HG02759 (cell line): ENCODE measurements at regions not wholly inside any gene's neighbourhood (a gene's known extent, or its start where the extent isn't known, plus 50 kb on each side); places are given as distances from the start of the nearest gene placed in this dataset.

ENCODE experiments used
- ATAC-seq: cut with Tn5 transposase; IDR thresholded peaks from one replicate; pipeline ENCODE4 v1.9.1; 2021; ENCODE audit warnings: mild to moderate bottlenecking, moderate library complexity; ENCODE audit not compliant: unreplicated experiment

DNA sequence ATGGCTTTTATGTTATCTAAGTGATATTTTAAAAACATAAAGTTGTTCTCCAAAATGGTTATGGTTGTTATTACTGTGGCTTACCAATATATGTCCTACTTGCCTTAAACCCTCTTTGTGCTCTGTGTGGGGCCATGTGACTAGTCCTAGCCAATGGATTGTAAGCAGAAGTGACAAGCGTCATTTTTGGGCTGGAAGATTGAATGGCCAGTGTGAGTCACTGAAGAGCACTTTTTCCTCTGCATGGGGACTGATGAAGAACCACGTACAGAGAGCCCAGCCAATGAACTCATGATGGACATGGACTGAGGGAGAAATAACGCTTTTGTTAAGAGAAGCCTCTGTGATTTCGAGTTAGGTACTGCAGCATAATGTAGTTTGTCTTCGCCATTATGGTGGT is 332.7 kb downstream of the EDEM1 start:
- no peak for ATAC-seq

GRCh38 chr3:5523125-5523524 is 335.6 kb downstream of the EDEM1 start:
- ATAC-seq, result no peak

DNA sequence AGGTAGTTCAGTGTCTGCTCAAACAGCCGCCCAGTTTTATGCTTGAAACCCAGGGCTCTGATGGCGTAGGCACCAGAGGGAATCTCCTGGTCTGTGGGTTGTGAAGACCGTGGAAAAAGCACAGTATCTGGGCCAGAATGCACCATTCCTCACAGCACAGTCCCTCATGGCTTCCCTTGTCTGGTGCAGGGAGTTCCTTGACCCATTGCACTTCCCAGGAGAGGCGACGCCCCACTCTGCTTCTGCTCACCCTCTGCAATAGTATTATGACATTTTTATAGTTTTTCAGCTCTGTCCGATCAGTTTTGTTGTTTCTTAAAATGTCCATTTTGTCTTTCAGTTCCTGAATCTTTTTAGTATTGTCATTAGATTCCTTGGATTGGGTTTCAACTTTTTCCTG is 343.5 kb downstream of the EDEM1 start:
- no peak for ATAC-seq

GRCh38 chr3:5531741-5532290 is 344.3 kb downstream of the EDEM1 start:
- no peak for ATAC-seq

DNA sequence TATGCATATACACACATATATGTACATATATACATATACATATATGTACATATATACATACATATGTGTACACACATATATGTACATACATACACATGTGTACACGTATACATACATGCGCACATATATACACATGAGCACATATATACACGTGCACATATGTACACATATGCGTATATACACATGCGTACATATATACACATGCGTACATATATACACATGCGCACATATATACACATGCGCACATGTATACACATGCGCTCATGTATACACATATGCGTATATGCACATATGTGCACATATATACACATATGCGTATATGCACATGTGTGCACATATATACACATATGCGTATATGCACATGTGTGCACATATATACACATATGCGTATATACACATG is 353.0 kb downstream of the EDEM1 start:
- ATAC-seq, result no peak

- ATAC-seq, result no peak
Measured at GRCh38 chr3:5542472-5542871, 355.0 kb downstream of the EDEM1 start.

DNA sequence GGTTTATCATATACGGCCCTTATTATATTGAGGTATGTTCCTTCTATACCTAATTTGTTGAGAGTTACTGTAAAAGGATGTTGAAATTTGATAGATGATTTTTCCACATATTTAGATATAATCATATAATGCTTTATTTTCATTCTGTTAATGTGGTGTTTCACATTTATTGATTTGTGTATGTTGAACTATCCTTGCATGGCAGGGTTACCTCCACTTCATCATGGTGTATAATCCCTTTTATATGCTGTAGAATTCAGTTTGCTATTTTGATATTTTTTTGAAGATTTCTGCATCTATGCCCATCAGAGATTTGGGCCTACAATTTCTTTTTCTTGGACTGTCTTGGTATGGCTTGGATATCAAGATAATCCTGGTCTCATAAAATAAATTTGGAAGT is 355.5 kb downstream of the EDEM1 start:
- no peak for ATAC-seq

DNA sequence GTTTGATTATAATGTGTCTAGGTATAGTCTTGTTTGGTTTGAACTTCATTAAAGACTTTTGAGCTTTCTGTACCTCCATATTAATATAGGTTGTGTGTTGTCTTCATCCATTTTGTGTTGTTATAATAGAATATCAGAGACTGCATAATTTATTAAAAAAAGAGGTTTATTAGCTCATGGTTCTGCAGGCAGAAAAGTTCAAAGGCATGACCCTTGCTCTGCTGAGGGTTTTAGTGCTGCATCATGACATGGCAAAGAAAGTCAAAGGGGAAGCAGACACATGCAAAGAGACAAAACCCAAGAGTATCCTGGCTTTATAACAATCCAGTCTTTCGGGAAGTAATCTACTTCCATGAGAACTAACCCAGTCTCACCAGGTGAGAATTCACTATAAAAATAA is 358.2 kb downstream of the EDEM1 start:
- ATAC-seq, result no peak

GRCh38 chr3:5553203-5553602 is 365.7 kb downstream of the EDEM1 start:
- no peak for ATAC-seq

GRCh38 chr3:5554245-5554747 is 366.8 kb downstream of the EDEM1 start:
- ATAC-seq, result no peak

GRCh38 chr3:5560199-5560598 is 372.7 kb downstream of the EDEM1 start:
- no peak for ATAC-seq

- ATAC-seq, result no peak
Measured at GRCh38 chr3:5563537-5564277, 376.2 kb downstream of the EDEM1 start.

GRCh38 chr3:5564278-5564666 is 376.8 kb downstream of the EDEM1 start:
- no peak for ATAC-seq

GRCh38 chr3:5565026-5565425 is 377.5 kb downstream of the EDEM1 start:
- no peak for ATAC-seq

GRCh38 chr3:5567113-5567512 is 379.6 kb downstream of the EDEM1 start:
- no peak for ATAC-seq

DNA sequence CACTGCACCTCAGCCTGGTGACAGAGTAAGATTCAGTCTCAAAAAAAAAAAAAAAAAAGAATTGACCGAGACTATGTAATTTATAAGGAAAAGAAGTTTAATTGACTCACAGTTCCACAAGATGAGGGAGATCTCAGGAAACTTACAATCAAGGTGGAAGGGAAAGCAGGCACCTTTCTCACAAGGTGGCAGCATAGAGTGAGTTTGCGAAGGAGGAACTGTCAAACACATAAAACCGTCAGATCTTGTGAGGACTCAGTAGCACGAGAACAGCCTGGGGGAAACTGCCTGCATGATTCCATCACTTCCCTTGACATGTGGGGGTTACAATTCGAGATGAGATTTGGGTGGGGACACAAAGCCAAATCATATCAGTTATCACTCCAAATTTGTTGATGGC is 380.9 kb downstream of the EDEM1 start:
- no peak for ATAC-seq

GRCh38 chr3:5569152-5569551 is 381.6 kb downstream of the EDEM1 start:
- ATAC-seq, result no peak

GRCh38 chr3:5572168-5572567 is 384.7 kb downstream of the EDEM1 start:
- ATAC-seq, result no peak

GRCh38 chr3:5576277-5577011 is 388.9 kb downstream of the EDEM1 start:
- no peak for ATAC-seq

GRCh38 chr3:5579139-5579602 is 391.7 kb downstream of the EDEM1 start:
- no peak for ATAC-seq

GRCh38 chr3:5579946-5580345 is 392.4 kb downstream of the EDEM1 start:
- no peak for ATAC-seq

GRCh38 chr3:5580826-5581225 is 393.3 kb downstream of the EDEM1 start:
- ATAC-seq, result no peak
